Left lobe of liver (tissue), 2 donors: ENCODE measurements at regions not wholly inside any gene's neighbourhood (a gene's known extent, or its start where the extent isn't known, plus 50 kb on each side); places are given as distances from the start of the nearest gene placed in this dataset.

Experiments
- ATAC-seq: fragments of 200-7000 bp; cut with Tn5 transposase; one replicate; pipeline ENCODE4 v1.9.1; 2020; ENCODE audit warnings: mild to moderate bottlenecking, moderate library complexity
- DNase-seq: peaks from one replicate; pipeline ENCODE4 v3.0.0-alpha.2; 2020; ENCODE audit warnings: low spot score
- donor health status: DM: no; HTN: no; CAD: no; lungs with moderate emphysema.
- donor health status: DM: no; HTN: yes; CAD: no.

GRCh38 chr18:78895207-78896001 lies 84.2 kb upstream of the SALL3 start:
- DNase-seq: no peak

GRCh38 chr18:78896111-78896905 lies 83.3 kb upstream of the SALL3 start:
- no peak for ATAC-seq
- DNase-seq: no peak

More at GRCh38 chr18:78895207-78896001, 84.2 kb upstream of the SALL3 start:
- no peak for ATAC-seq

DNA sequence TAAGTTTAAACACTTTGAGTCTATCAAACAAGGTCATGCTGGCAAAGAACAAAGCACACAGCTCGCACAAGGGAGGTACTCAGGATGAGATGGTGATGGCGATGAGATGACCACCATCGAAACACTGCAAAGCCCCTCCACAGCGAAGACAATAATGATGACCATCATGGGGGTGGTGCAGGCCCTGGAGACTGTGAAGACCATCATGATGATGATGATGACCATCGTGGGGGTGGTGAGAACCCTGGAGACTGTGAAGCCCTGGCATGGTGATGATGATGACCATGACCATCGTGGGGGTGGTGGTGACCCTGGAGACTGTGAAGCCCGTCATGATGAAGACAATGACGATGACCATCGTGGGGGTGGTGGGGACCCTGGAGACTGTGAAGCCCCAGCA lies 81.6 kb upstream of the SALL3 start:
- DNase-seq (no peak), ATAC-seq (no peak)

DNA sequence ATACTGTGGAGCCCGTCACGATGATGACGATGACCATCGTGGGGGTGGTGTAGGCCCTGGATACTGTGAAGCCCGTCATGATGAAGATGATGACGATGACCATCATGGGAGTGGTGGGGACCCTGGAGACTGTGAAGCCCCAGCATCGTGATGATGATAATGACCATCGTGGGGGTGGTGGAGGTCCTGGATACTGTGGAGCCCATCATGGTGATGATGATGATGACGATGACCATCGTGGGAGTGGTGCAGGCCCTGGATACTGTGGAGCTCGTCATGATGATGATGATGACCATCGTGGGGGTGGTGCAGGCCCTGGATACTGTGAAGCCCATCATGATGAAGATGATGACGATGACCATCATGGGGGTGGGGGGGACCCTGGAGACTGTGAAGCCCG lies 81.0 kb upstream of the SALL3 start:
- no peak for DNase-seq
- no peak for ATAC-seq

DNA sequence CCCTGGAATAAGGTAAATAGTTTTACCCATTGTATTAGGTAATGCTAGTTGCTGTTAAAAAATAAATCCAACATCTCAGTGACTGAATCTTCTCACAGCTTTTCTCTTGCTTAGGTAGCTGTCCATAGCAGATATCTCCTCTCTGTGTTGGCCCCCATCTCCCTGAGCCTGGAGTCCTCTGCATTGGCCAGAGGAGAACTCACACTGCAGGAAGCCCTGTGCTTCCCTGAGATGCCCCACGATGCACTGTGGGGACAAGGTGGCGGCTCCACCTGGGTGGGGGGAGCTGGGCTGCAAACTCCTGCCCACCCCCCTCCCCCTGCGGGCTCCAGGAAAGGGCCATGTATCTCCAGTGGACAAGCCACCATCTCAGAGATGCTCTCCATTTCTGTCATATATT lies 80.4 kb upstream of the SALL3 start:
- DNase-seq: no peak
- ATAC-seq: no peak

- no peak for ATAC-seq
- DNase-seq: no peak
Measured at GRCh38 chr18:78900938-78901909, 78.4 kb upstream of the SALL3 start.

- ATAC-seq: no peak
- DNase-seq: no peak
Measured at GRCh38 chr18:78901923-78902794, 77.5 kb upstream of the SALL3 start.

- peak; percentile 26 for DNase-seq
- no peak for ATAC-seq
Measured at GRCh38 chr18:78902795-78903435, 76.7 kb upstream of the SALL3 start.

GRCh38 chr18:78903436-78904178 lies 76.0 kb upstream of the SALL3 start:
- DNase-seq: peak; percentile 21
- no peak for ATAC-seq

GRCh38 chr18:78904179-78904531 lies 75.5 kb upstream of the SALL3 start:
- DNase-seq: no peak

DNA sequence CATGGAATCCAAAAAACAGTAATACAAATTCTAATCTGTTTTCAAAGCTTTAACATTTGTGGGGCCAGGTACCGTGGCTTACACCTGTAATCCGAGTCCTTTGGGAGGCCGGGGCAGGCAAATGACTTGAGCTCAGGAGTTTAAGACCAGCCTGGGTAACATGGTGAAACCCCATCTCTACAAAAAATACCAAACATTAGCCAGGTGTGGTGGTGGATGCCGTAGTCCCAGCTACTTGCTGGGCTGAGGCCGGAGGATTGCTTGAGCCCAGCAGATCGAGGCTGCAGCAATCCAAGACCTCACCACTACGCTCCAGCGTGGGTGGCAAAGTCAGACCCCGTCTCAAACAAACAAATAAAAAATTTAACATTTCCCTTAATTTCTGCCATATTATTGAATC lies 74.3 kb upstream of the SALL3 start:
- DNase-seq (no peak), ATAC-seq (no peak)

More at GRCh38 chr18:78904179-78904531, 75.5 kb upstream of the SALL3 start:
- ATAC-seq: no peak

DNA sequence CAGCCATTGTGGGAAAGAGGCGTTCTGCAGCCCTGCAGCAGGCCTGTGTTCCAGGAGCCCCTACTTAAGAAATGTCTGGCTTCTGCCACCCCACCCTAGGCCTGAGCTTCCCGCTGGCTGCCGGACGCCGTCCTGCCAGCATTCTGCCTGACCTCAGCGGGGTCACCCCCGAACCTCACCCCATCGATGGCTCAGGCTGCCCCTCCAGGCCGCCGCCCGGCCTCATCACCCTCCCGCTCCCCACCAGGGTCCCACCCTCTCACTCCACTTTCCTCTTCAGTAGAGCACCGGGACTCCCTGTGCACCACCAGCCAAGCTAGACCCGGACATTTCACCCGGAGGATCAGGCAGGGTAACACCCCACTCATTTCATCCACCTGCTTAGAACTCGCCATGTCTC lies 73.6 kb upstream of the SALL3 start:
- no peak for DNase-seq
- no peak for ATAC-seq

GRCh38 chr18:78908462-78909260 lies 71.0 kb upstream of the SALL3 start:
- ATAC-seq (no peak), DNase-seq (no peak)

DNA sequence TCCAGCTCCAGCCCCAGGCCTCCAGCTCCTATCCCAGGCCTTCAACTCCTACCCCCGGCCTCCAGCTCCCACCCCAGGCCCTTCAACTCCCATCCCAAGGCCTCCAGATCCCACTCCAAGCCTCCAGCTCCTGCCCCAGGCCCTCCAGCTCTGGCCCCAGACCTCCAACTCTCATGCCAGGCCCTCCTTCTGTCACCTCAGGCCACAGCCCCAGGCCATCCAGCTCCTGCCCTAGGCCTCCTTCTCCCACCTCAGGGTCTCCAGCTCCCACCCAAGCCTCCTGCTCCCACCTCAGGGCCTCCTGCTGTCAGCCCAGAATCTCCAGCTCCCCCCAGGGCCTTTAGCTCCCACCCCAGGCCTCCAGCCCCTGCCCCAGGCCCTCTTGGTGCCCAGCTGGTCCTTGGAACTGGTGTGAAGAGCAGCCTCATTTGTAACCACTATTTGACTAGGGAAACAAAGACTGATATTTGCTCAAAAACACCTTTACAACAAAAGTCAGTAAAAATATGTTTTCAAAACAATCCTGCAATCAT lies 67.8 kb upstream of the SALL3 start:
- DNase-seq: no peak
- ATAC-seq: no peak

- DNase-seq: no peak
- ATAC-seq: no peak
Measured at GRCh38 chr18:78912336-78912735, 67.3 kb upstream of the SALL3 start.

DNA sequence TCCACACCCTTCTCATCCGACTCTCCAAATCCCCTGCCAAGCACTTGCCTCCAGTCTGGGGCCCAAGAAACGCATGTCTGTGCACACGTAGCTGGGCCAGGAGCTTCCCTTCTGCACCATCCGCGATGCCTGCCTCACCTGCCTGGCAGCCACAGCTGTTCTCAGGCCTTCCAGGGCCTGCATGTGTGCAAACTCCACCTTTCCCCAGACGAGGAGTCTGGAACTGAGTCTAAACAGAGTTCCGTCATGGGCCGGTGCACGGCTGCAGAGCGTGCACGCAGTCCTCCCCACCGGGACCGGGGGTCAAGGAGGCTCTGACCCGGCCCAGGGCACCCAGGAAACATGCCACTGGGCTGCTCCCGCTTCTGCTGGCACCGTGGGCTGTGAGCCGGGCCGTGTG lies 66.8 kb upstream of the SALL3 start:
- no peak for DNase-seq
- ATAC-seq: no peak

DNA sequence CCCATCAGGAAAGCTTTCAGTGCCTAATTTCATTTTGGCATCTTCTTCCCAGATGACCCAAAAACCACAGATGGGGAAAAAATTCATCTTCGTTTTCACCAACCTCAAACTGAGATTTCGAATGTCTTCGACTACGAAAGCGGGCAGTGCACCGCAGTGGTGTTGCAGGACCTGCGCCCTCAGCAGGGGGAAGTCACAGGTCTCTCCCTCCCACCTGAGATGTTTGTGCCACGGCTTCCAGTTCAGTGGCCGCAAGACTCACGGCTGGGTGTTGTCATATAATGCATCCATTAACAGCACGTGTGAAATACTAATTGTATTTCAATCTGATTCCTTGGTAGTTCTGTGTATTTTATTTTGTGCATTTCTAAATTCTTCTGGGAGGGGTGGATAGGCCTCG lies 66.2 kb upstream of the SALL3 start:
- ATAC-seq (no peak), DNase-seq (no peak)

GRCh38 chr18:78913830-78914231 lies 65.8 kb upstream of the SALL3 start:
- ATAC-seq (no peak), DNase-seq (no peak)
